Central memory CD8-positive, alpha-beta T cell (primary cell): ENCODE measurements at regions not wholly inside any gene's neighbourhood (a gene's known extent, or its start where the extent isn't known, plus 50 kb on each side); places are given as distances from the start of the nearest gene placed in this dataset.
"Not testable (repeated sequence)": the region's sequence is repeated elsewhere in the genome, so short reads cannot be mapped to it uniquely, and the experiment has no call there.

ENCODE experiments used
- ATAC-seq: fragments of 150-1000 bp; cut with Tn5 transposase; replicated peaks from 2 replicates; pipeline ENCODE4 v1.10.0; 2022; ENCODE audit warnings: mild to moderate bottlenecking, moderate FRiP score, moderate number of reproducible peaks; ENCODE audit not compliant: poor library complexity, severe bottlenecking; ENCODE audit errors: extremely low read depth
- DNase-seq, 2 donors: peaks; one replicate each; pipeline ENCODE4 v3.0.0; 2021; ENCODE audit warnings: low spot score in 2 of 2
- H3K27ac Mint-ChIP-seq: one replicate; pipeline ENCODE4 v1.8.0; 2022; ENCODE audit warnings: low read depth, mild to moderate bottlenecking, moderate library complexity, mixed read lengths
- H3K27me3 Mint-ChIP-seq: one replicate; pipeline ENCODE4 v1.8.0; 2022; ENCODE audit warnings: mixed read lengths
- H3K36me3 Mint-ChIP-seq: one replicate; pipeline ENCODE4 v1.8.0; 2022; ENCODE audit warnings: mild to moderate bottlenecking, moderate library complexity, mixed read lengths; ENCODE audit not compliant: insufficient read depth
- H3K4me1 Mint-ChIP-seq: one replicate; pipeline ENCODE4 v1.8.0; 2022; ENCODE audit warnings: mixed read lengths
- H3K4me3 Mint-ChIP-seq: one replicate; pipeline ENCODE4 v1.8.0; 2022; ENCODE audit warnings: mild to moderate bottlenecking, moderate library complexity, mixed read lengths
- H3K9me3 Mint-ChIP-seq: one replicate; pipeline ENCODE4 v1.8.0; 2022; ENCODE audit warnings: mixed read lengths

GRCh38 chr18:78438235-78438634, 541.4 kb upstream of the SALL3 start:
- not testable (repeated sequence) for H3K27ac Mint-ChIP-seq, DNase-seq, H3K4me3 Mint-ChIP-seq, H3K36me3 Mint-ChIP-seq, H3K4me1 Mint-ChIP-seq, H3K9me3 Mint-ChIP-seq, ATAC-seq
- H3K27me3 Mint-ChIP-seq, result peaks cover 11% of the 10 kb centered on the region

GRCh38 chr18:78445880-78446279, 533.7 kb upstream of the SALL3 start:
- no peaks in the 10 kb centered on the region for H3K9me3 Mint-ChIP-seq
- ATAC-seq (no peak), DNase-seq (no peak)
- no peaks in the 10 kb centered on the region for H3K4me1 Mint-ChIP-seq
- H3K27ac Mint-ChIP-seq, result no peak overlapping the region
- no peaks in the 10 kb centered on the region for H3K36me3 Mint-ChIP-seq
- no peak overlapping the region for H3K4me3 Mint-ChIP-seq
- no peaks in the 10 kb centered on the region for H3K27me3 Mint-ChIP-seq

- Mint-ChIP-seq H3K4me1 (no peaks in the 10 kb centered on the region), H3K27me3 (no peaks in the 10 kb centered on the region), H3K36me3 (no peaks in the 10 kb centered on the region), H3K27ac (no peak overlapping the region), H3K4me3 (no peak overlapping the region), H3K9me3 (no peaks in the 10 kb centered on the region)
- ATAC-seq (no peak), DNase-seq (no peak)
Observed at GRCh38 chr18:78447211-78447610, 532.4 kb upstream of the SALL3 start.

GRCh38 chr18:78448106-78448505, 531.5 kb upstream of the SALL3 start:
- Mint-ChIP-seq H3K36me3 (no peaks in the 10 kb centered on the region), H3K27ac (no peak overlapping the region), H3K27me3 (no peaks in the 10 kb centered on the region), H3K4me1 (no peaks in the 10 kb centered on the region), H3K4me3 (no peak overlapping the region), H3K9me3 (no peaks in the 10 kb centered on the region)
- no peak for DNase-seq
- ATAC-seq, result no peak

- no peak for DNase-seq
- H3K4me3 Mint-ChIP-seq, result no peak overlapping the region
- no peak overlapping the region for H3K27ac Mint-ChIP-seq
- H3K9me3 Mint-ChIP-seq, result no peaks in the 10 kb centered on the region
- H3K4me1 Mint-ChIP-seq, result no peaks in the 10 kb centered on the region
- H3K36me3 Mint-ChIP-seq, result no peaks in the 10 kb centered on the region
- no peak for ATAC-seq
- no peaks in the 10 kb centered on the region for H3K27me3 Mint-ChIP-seq
Observed at GRCh38 chr18:78448591-78448990, 531.0 kb upstream of the SALL3 start.

GRCh38 chr18:78454221-78454620, 525.4 kb upstream of the SALL3 start:
- Mint-ChIP-seq H3K4me1 (no peaks in the 10 kb centered on the region), H3K27ac (no peak overlapping the region), H3K36me3 (no peaks in the 10 kb centered on the region), H3K9me3 (no peaks in the 10 kb centered on the region), H3K4me3 (no peak overlapping the region), H3K27me3 (no peaks in the 10 kb centered on the region)
- DNase-seq, result no peak
- ATAC-seq, result no peak

GRCh38 chr18:78455386-78455785, 524.2 kb upstream of the SALL3 start:
- no peaks in the 10 kb centered on the region for H3K36me3 Mint-ChIP-seq
- no peaks in the 10 kb centered on the region for H3K27me3 Mint-ChIP-seq
- DNase-seq (no peak), ATAC-seq (no peak)
- H3K9me3 Mint-ChIP-seq, result no peaks in the 10 kb centered on the region
- no peak overlapping the region for H3K27ac Mint-ChIP-seq
- H3K4me3 Mint-ChIP-seq, result no peak overlapping the region
- no peaks in the 10 kb centered on the region for H3K4me1 Mint-ChIP-seq

GRCh38 chr18:78457011-78457410, 522.6 kb upstream of the SALL3 start:
- Mint-ChIP-seq H3K4me1 (no peaks in the 10 kb centered on the region), H3K36me3 (no peaks in the 10 kb centered on the region), H3K9me3 (no peaks in the 10 kb centered on the region), H3K27me3 (no peaks in the 10 kb centered on the region), H3K27ac (no peak overlapping the region), H3K4me3 (no peak overlapping the region)
- ATAC-seq (no peak), DNase-seq (no peak)

- H3K4me1 Mint-ChIP-seq, result no peaks in the 10 kb centered on the region
- H3K36me3 Mint-ChIP-seq, result no peaks in the 10 kb centered on the region
- ATAC-seq, result no peak
- no peaks in the 10 kb centered on the region for H3K9me3 Mint-ChIP-seq
- no peak overlapping the region for H3K27ac Mint-ChIP-seq
- no peak for DNase-seq
- H3K4me3 Mint-ChIP-seq, result no peak overlapping the region
- no peaks in the 10 kb centered on the region for H3K27me3 Mint-ChIP-seq
Observed at GRCh38 chr18:78457731-78458130, 521.9 kb upstream of the SALL3 start.

GRCh38 chr18:78458356-78458755, 521.3 kb upstream of the SALL3 start:
- no peaks in the 10 kb centered on the region for H3K27me3 Mint-ChIP-seq
- DNase-seq (no peak), ATAC-seq (no peak)
- no peaks in the 10 kb centered on the region for H3K36me3 Mint-ChIP-seq
- H3K27ac Mint-ChIP-seq, result no peak overlapping the region
- H3K4me3 Mint-ChIP-seq, result no peak overlapping the region
- no peaks in the 10 kb centered on the region for H3K4me1 Mint-ChIP-seq
- H3K9me3 Mint-ChIP-seq, result peaks cover under 1% of the 10 kb centered on the region

GRCh38 chr18:78459668-78460067, 520.0 kb upstream of the SALL3 start:
- H3K4me1 Mint-ChIP-seq, result no peaks in the 10 kb centered on the region
- no peak overlapping the region for H3K4me3 Mint-ChIP-seq
- no peak for DNase-seq
- no peaks in the 10 kb centered on the region for H3K36me3 Mint-ChIP-seq
- H3K27me3 Mint-ChIP-seq, result no peaks in the 10 kb centered on the region
- H3K27ac Mint-ChIP-seq, result no peak overlapping the region
- peaks cover 7% of the 10 kb centered on the region for H3K9me3 Mint-ChIP-seq
- ATAC-seq, result no peak

GRCh38 chr18:78460558-78460957, 519.1 kb upstream of the SALL3 start:
- Mint-ChIP-seq H3K27me3 (no peaks in the 10 kb centered on the region), H3K4me3 (no peak overlapping the region), H3K27ac (no peak overlapping the region), H3K36me3 (no peaks in the 10 kb centered on the region), H3K4me1 (no peaks in the 10 kb centered on the region), H3K9me3 (peaks cover 7% of the 10 kb centered on the region)
- DNase-seq, result no peak
- no peak for ATAC-seq

GRCh38 chr18:78473563-78473962, 506.1 kb upstream of the SALL3 start:
- H3K36me3 Mint-ChIP-seq, result no peaks in the 10 kb centered on the region
- no peak overlapping the region for H3K27ac Mint-ChIP-seq
- H3K4me3 Mint-ChIP-seq, result no peak overlapping the region
- ATAC-seq, result no peak
- DNase-seq, result no peak
- H3K9me3 Mint-ChIP-seq, result no peaks in the 10 kb centered on the region
- H3K4me1 Mint-ChIP-seq, result no peaks in the 10 kb centered on the region
- peaks cover 20% of the 10 kb centered on the region for H3K27me3 Mint-ChIP-seq

- Mint-ChIP-seq H3K27me3 (peaks cover 14% of the 10 kb centered on the region), H3K27ac (no peak overlapping the region), H3K9me3 (no peaks in the 10 kb centered on the region), H3K4me3 (no peak overlapping the region), H3K4me1 (no peaks in the 10 kb centered on the region), H3K36me3 (no peaks in the 10 kb centered on the region)
- ATAC-seq (no peak), DNase-seq (no peak)
Observed at GRCh38 chr18:78477840-78478239, 501.8 kb upstream of the SALL3 start.
